NB4 (cell line): ENCODE measurements at regions not wholly inside any gene's neighbourhood (a gene's known extent, or its start where the extent isn't known, plus 50 kb on each side); places are given as distances from the start of the nearest gene placed in this dataset.

Source experiments
- CTCF ChIP-seq: IDR thresholded peaks from one replicate; pipeline ENCODE4 v1.5.1; 2012; ENCODE audit warnings: low read depth, low read length
- POLR2A ChIP-seq: IDR thresholded peaks from 2 replicates; pipeline ENCODE4 v1.6.1; 2011; ENCODE audit warnings: mild to moderate bottlenecking; ENCODE audit not compliant: insufficient read length; ENCODE audit errors: extremely low read depth

DNA sequence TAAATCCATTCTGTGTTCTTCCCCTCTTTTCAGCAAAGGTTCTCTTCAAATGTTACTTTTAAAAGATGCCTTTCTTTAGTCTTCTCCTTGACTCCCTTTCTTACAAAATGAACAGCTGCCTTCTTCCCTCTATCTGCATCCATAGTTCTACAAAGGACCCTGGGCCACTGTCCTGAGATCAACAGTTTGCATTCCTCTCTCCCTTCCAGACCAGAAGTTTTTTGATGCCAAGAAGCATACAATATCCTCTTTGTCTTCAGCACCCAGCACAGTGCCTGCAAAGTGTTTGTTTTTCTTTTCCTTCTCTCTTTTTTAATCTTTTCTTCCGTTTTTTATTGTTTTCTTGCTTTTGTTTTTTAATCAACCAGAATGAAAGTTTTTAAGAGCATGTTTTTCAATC is 183.5 kb upstream of the SNX19 start:
- TF ChIP-seq CTCF (no peak), POLR2A (no peak)
